H1 (cell line): ENCODE measurements at regions not wholly inside any gene's neighbourhood (a gene's known extent, or its start where the extent isn't known, plus 50 kb on each side); places are given as distances from the start of the nearest gene placed in this dataset.

Experiments used
- CTCF ChIA-PET: fragments of 300-600 bp; sonication (Branson Sonifier 250); formaldehyde crosslinking; loops from one replicate; lab custom pipeline; 2021; ENCODE audit not compliant: partially characterized antibody; lab: Charles Lee
- POLR2A ChIA-PET: fragments of 300-600 bp; sonication (Branson Sonifier 250); formaldehyde crosslinking; loops from one replicate; lab custom pipeline; 2021; ENCODE audit warnings: inconsistent platforms; ENCODE audit not compliant: partially characterized antibody; lab: Charles Lee
- DNase-seq, 2 experiments: peaks; one replicate each; pipeline versions ENCODE4 v3.0.0 to v3.0.0-alpha.2; 2010 to 2022; ENCODE audit warnings: low spot score in 2 of 2, low read depth in 1 of 2, mixed read lengths in 1 of 2
- FAIRE-seq: peaks from 2 replicates; lab custom pipeline; 2011; peaks lifted over from hg19 to GRCh38; lab: Jason Lieb, UNC
- H2AFZ ChIP-seq: 2 replicates; pipeline ENCODE4 v1.8.1; 2012; ENCODE audit warnings: low read length, inconsistent platforms
- H2AK5ac ChIP-seq: 2 replicates; pipeline ENCODE4 v1.6.1; 2013; ENCODE audit warnings: low read depth, low read length
- H2BK120ac ChIP-seq: replicated peaks from 2 replicates; pipeline ENCODE3; 2013; ENCODE audit warnings: low read depth, low read length, inconsistent platforms
- H2BK12ac ChIP-seq: 2 replicates; pipeline ENCODE4 v1.6.1; 2013; ENCODE audit warnings: low read depth, low read length
- H2BK15ac ChIP-seq: 2 replicates; pipeline ENCODE4 v1.6.1; 2013; ENCODE audit warnings: low read length
- H2BK20ac ChIP-seq: 2 replicates; pipeline ENCODE4 v1.6.1; 2013; ENCODE audit warnings: low read length
- H2BK5ac ChIP-seq: 2 replicates; pipeline ENCODE4 v1.6.1; 2013; ENCODE audit warnings: low read depth, low read length
- H3K14ac ChIP-seq: 2 replicates; pipeline ENCODE4 v1.6.1; 2013; ENCODE audit warnings: inconsistent platforms; ENCODE audit not compliant: insufficient read length
- H3K18ac ChIP-seq: 2 replicates; pipeline ENCODE4 v1.6.1; 2013; ENCODE audit warnings: low read length; ENCODE audit errors: extremely low read depth
- H3K23ac ChIP-seq: 2 replicates; pipeline ENCODE4 v1.6.1; 2013; ENCODE audit warnings: inconsistent platforms; ENCODE audit not compliant: insufficient read length
- H3K23me2 ChIP-seq: 2 replicates; pipeline ENCODE4 v1.6.1; 2013; ENCODE audit warnings: low read depth, low read length
- H3K27ac ChIP-seq: 2 replicates; pipeline ENCODE4 v1.6.1; 2011; ENCODE audit warnings: low read depth, low read length, inconsistent platforms
- H3K27me3 ChIP-seq, 4 experiments: replicated peaks in 1 of 4; 1 replicate in 1 of 4; 2 replicates in 3 of 4; pipeline versions ENCODE4 v1.6.1 to v1.8.1; 2011 to 2013; ENCODE audit warnings: low read length in 3 of 4, mild to moderate bottlenecking in 3 of 4, inconsistent platforms in 2 of 4, mixed read lengths in 2 of 4, moderate library complexity in 1 of 4; ENCODE audit not compliant: control insufficient read depth in 3 of 4, insufficient read depth in 3 of 4; ENCODE audit errors: extremely low read depth in 1 of 4
- H3K36me3 ChIP-seq, 4 experiments: 2 replicates each; pipeline versions ENCODE4 v1.6.1 to v1.8.1; 2011 to 2013; ENCODE audit warnings: mild to moderate bottlenecking in 4 of 4, low read length in 3 of 4, moderate library complexity in 2 of 4, control low read depth in 1 of 4, inconsistent platforms in 1 of 4; ENCODE audit not compliant: insufficient read depth in 4 of 4, control insufficient read depth in 2 of 4
- H3K4ac ChIP-seq: replicated peaks from 2 replicates; pipeline ENCODE3; 2013; ENCODE audit warnings: low read length, low read depth, mixed read lengths, inconsistent platforms; ENCODE audit not compliant: insufficient read length
- H3K4me1 ChIP-seq, 4 experiments: replicated peaks in 1 of 4; 1 replicate in 1 of 4; 2 replicates in 3 of 4; pipeline versions ENCODE4 v1.6.1 to v1.8.1; 2011 to 2013; ENCODE audit warnings: low read length in 3 of 4, inconsistent platforms in 2 of 4, mixed read lengths in 1 of 4; ENCODE audit not compliant: insufficient read depth in 4 of 4, control insufficient read depth in 3 of 4
- H3K4me2 ChIP-seq, 2 experiments: 2 replicates each; pipeline versions ENCODE4 v1.6.1 to v1.8.1; 2011 to 2013; ENCODE audit warnings: low read depth in 2 of 2, low read length in 2 of 2, control low read depth in 1 of 2, inconsistent platforms in 1 of 2, mild to moderate bottlenecking in 1 of 2; ENCODE audit not compliant: insufficient read depth in 1 of 2
- H3K4me3 ChIP-seq, 4 experiments: fragments of 200-600, 300-600 bp in 1 of 4; sonication (generic), shearing (Covaris generic), sonication (Bioruptor Twin) in 1 of 4; 2 replicates each; pipeline versions ENCODE4 v1.5.1 to v1.8.1; 2011 to 2016; ENCODE audit warnings: low read length in 4 of 4, low read depth in 3 of 4, control low read depth in 2 of 4, inconsistent platforms in 2 of 4, mild to moderate bottlenecking in 2 of 4, mixed read lengths in 1 of 4, moderate library complexity in 1 of 4; ENCODE audit not compliant: insufficient read depth in 2 of 4; ENCODE audit errors: extremely low read depth in 1 of 4
- H3K56ac ChIP-seq: replicated peaks from 2 replicates; pipeline ENCODE3; 2013; ENCODE audit warnings: low read depth, mild to moderate bottlenecking, mixed read lengths, low read length, inconsistent platforms; ENCODE audit not compliant: insufficient read length
- H3K79me1 ChIP-seq: 2 replicates; pipeline ENCODE4 v1.6.1; 2013; ENCODE audit warnings: low read depth, low read length, control low read depth
- H3K79me2 ChIP-seq, 2 experiments: 2 replicates each; pipeline versions ENCODE4 v1.6.1 to v1.8.1; 2012 to 2013; ENCODE audit warnings: low read length in 2 of 2, mild to moderate bottlenecking in 2 of 2, inconsistent platforms in 1 of 2; ENCODE audit not compliant: insufficient read depth in 2 of 2, control insufficient read depth in 1 of 2
- H3K9ac ChIP-seq, 4 experiments: replicated peaks in 1 of 4; 1 replicate in 1 of 4; 2 replicates in 3 of 4; pipeline versions ENCODE4 v1.6.1 to v1.8.1; 2011 to 2013; ENCODE audit warnings: low read depth in 3 of 4, low read length in 3 of 4, control low read depth in 2 of 4, mild to moderate bottlenecking in 2 of 4, moderate library complexity in 2 of 4, inconsistent platforms in 1 of 4; ENCODE audit errors: extremely low read depth in 1 of 4
- H3K9me3 ChIP-seq, 2 experiments: 2 replicates each; pipeline versions ENCODE4 v1.6.1 to v1.8.1; 2012 to 2013; ENCODE audit warnings: mild to moderate bottlenecking in 2 of 2, moderate library complexity in 2 of 2, control low read depth in 1 of 2, inconsistent platforms in 1 of 2, low read depth in 1 of 2, low read length in 1 of 2, mixed read lengths in 1 of 2; ENCODE audit not compliant: insufficient read depth in 2 of 2
- H4K20me1 ChIP-seq, 2 experiments: replicated peaks in 1 of 2; 2 replicates each; pipeline versions ENCODE3 to v1.8.1; 2011 to 2013; ENCODE audit warnings: inconsistent platforms in 2 of 2, low read length in 2 of 2, mild to moderate bottlenecking in 1 of 2; ENCODE audit not compliant: insufficient read depth in 2 of 2, control insufficient read depth in 1 of 2
- H4K5ac ChIP-seq: 2 replicates; pipeline ENCODE4 v1.6.1; 2013; ENCODE audit warnings: low read length, low read depth, mixed read lengths, inconsistent platforms; ENCODE audit not compliant: insufficient read length
- H4K8ac ChIP-seq: 2 replicates; pipeline ENCODE4 v1.8.0; 2013; ENCODE audit warnings: mild to moderate bottlenecking, moderate library complexity, low read length, inconsistent platforms; ENCODE audit not compliant: insufficient read depth; ENCODE audit errors: extremely low read depth
- H4K91ac ChIP-seq: replicated peaks from 2 replicates; pipeline ENCODE3; 2013; ENCODE audit warnings: low read length, mixed read lengths, inconsistent platforms; ENCODE audit not compliant: insufficient read length
- CHD2 ChIP-seq: IDR thresholded peaks from 2 replicates; pipeline ENCODE4 v1.6.1; 2012; ENCODE audit warnings: low read length, improper control_type of control experiment
- CTCF ChIP-seq, 3 experiments: IDR thresholded peaks; 1 replicate in 2 of 3; 2 replicates in 1 of 3; pipeline versions ENCODE4 v1.5.1 to v1.6.1; 2011; ENCODE audit warnings: low read length in 3 of 3, mild to moderate bottlenecking in 3 of 3, inconsistent platforms in 2 of 3, low read depth in 1 of 3, moderate library complexity in 1 of 3; ENCODE audit not compliant: insufficient read depth in 1 of 3; ENCODE audit errors: control extremely low read depth in 1 of 3
- EP300 ChIP-seq, 2 experiments: IDR thresholded peaks; 1 replicate in 1 of 2; 2 replicates in 1 of 2; pipeline ENCODE4 v1.6.1; 2011 to 2012; ENCODE audit warnings: low read depth in 2 of 2, low read length in 2 of 2, mild to moderate bottlenecking in 2 of 2, borderline replicate concordance in 1 of 2, inconsistent platforms in 1 of 2, moderate library complexity in 1 of 2
- HDAC2 ChIP-seq, 2 experiments: fragments of 300-600 bp in 1 of 2; sonication (generic) in 1 of 2; IDR thresholded peaks; 2 replicates each; pipeline ENCODE4 v1.6.1; 2011 to 2012; ENCODE audit warnings: low read depth in 2 of 2, low read length in 2 of 2, mild to moderate bottlenecking in 2 of 2, moderate library complexity in 2 of 2, borderline replicate concordance in 1 of 2, inconsistent platforms in 1 of 2
- MAFK ChIP-seq: IDR thresholded peaks from 2 replicates; pipeline ENCODE4 v1.6.1; 2012; ENCODE audit warnings: low read depth, mild to moderate bottlenecking, improper control_type of control experiment, low read length
- MAX ChIP-seq: IDR thresholded peaks from 2 replicates; pipeline ENCODE4 v1.6.1; 2012; ENCODE audit warnings: inconsistent platforms
- POU5F1 ChIP-seq: IDR thresholded peaks from 2 replicates; pipeline ENCODE4 v1.6.1; 2011; ENCODE audit warnings: low read depth, mild to moderate bottlenecking, low read length, moderate library complexity
- RNF2 ChIP-seq: fragments of 200-900, 300-1000 bp; sonication (generic); IDR thresholded peaks from 2 replicates; pipeline ENCODE4 v1.7.1; 2016; ENCODE audit warnings: borderline replicate concordance, low read depth, mild to moderate bottlenecking, antibody characterized with exemption, low read length; ENCODE audit not compliant: poor library complexity, severe bottlenecking; ENCODE audit errors: missing control alignments
- SIRT6 ChIP-seq: IDR thresholded peaks from one replicate; pipeline ENCODE4 v1.7.1; 2012; ENCODE audit warnings: low read length, inconsistent platforms
- SIX5 ChIP-seq: IDR thresholded peaks from 2 replicates; pipeline ENCODE4 v1.6.1; 2011; ENCODE audit warnings: mild to moderate bottlenecking, low read depth, low read length
- SRF ChIP-seq: IDR thresholded peaks from 2 replicates; pipeline ENCODE4 v1.6.1; 2011; ENCODE audit warnings: mild to moderate bottlenecking, low read depth, low read length, moderate library complexity
- TCF12 ChIP-seq: IDR thresholded peaks from 2 replicates; pipeline ENCODE4 v1.6.1; 2011; ENCODE audit warnings: low read depth, mild to moderate bottlenecking, low read length
- YY1 ChIP-seq: IDR thresholded peaks from 2 replicates; pipeline ENCODE4 v1.6.1; 2011; ENCODE audit warnings: low read depth, mild to moderate bottlenecking, low read length

GRCh38 chr10:29403208-29403607 lies 114.3 kb downstream of the LYZL1 start:
- Histone ChIP-seq H3K4ac (no peak overlapping the region), H2BK12ac (no peak overlapping the region), H3K23ac (no peak overlapping the region), H3K36me3 (no peaks in the 10 kb centered on the region), H2BK120ac (no peak overlapping the region), H2AFZ (no peak overlapping the region), H2BK5ac (no peak overlapping the region), H3K4me2 (no peak overlapping the region), H2AK5ac (no peak overlapping the region), H3K79me2 (no peaks in the 10 kb centered on the region), H3K4me3 (no peak overlapping the region), H4K20me1 (no peaks in the 10 kb centered on the region), H4K8ac (no peak overlapping the region), H3K9ac (no peak overlapping the region), H2BK20ac (no peak overlapping the region), H3K27ac (no peak overlapping the region), H4K91ac (no peak overlapping the region), H2BK15ac (no peak overlapping the region), H3K9me3 (peaks cover 14 to 20% of the 10 kb centered on the region in 2 experiments), H4K5ac (no peak overlapping the region), H3K18ac (no peak overlapping the region), H3K23me2 (no peaks in the 10 kb centered on the region), H3K27me3 (no peaks in the 10 kb centered on the region), H3K14ac (no peak overlapping the region), H3K4me1 (no peaks in the 10 kb centered on the region), H3K56ac (no peak overlapping the region), H3K79me1 (no peaks in the 10 kb centered on the region)
- FAIRE-seq (no peak), DNase-seq (no peak)
- ChIA-PET CTCF (interaction anchor here (1.5 kb wide), 1 partner anchor 11 kb away, joined by 5 read pairs; no protein-coding TSS in a partner anchor), POLR2A (no interaction called here)
- TF ChIP-seq SIX5 (no peak), CTCF (IDR thresholded peaks at IDR 0.05; ENCODE audit: control extremely low read depth in 1 of 3, insufficient read depth in 1 of 3, low read depth in 1 of 3, low read length in 3 of 3) (no peak), MAFK (no peak), SIRT6 (no peak), CHD2 (no peak), POU5F1 (no peak), EP300 (IDR thresholded peaks at IDR 0.05; ENCODE audit: borderline replicate concordance in 1 of 2, low read depth in 2 of 2, low read length in 2 of 2) (no peak), YY1 (no peak), HDAC2 (IDR thresholded peaks at IDR 0.05; ENCODE audit: borderline replicate concordance in 1 of 2, low read depth in 2 of 2, low read length in 2 of 2) (no peak), MAX (no peak), RNF2 (no peak), TCF12 (no peak), SRF (no peak)
